H1 (cell line): ENCODE measurements at regions not wholly inside any gene's neighbourhood (a gene's known extent, or its start where the extent isn't known, plus 50 kb on each side); places are given as distances from the start of the nearest gene placed in this dataset.

Experiments
- CTCF ChIA-PET: fragments of 300-600 bp; sonication (Branson Sonifier 250); formaldehyde crosslinking; loops from one replicate; lab custom pipeline; 2021; ENCODE audit not compliant: partially characterized antibody; lab: Charles Lee
- POLR2A ChIA-PET: fragments of 300-600 bp; sonication (Branson Sonifier 250); formaldehyde crosslinking; loops from one replicate; lab custom pipeline; 2021; ENCODE audit warnings: inconsistent platforms; ENCODE audit not compliant: partially characterized antibody; lab: Charles Lee
- DNase-seq, 2 experiments: peaks; one replicate each; pipeline versions ENCODE4 v3.0.0 to v3.0.0-alpha.2; 2010 to 2022; ENCODE audit warnings: low spot score in 2 of 2, low read depth in 1 of 2, mixed read lengths in 1 of 2
- FAIRE-seq: peaks from 2 replicates; lab custom pipeline; 2011; peaks lifted over from hg19 to GRCh38; lab: Jason Lieb, UNC
- H2AFZ ChIP-seq: 2 replicates; pipeline ENCODE4 v1.8.1; 2012; ENCODE audit warnings: low read length, inconsistent platforms
- H2AK5ac ChIP-seq: 2 replicates; pipeline ENCODE4 v1.6.1; 2013; ENCODE audit warnings: low read depth, low read length
- H2BK120ac ChIP-seq: replicated peaks from 2 replicates; pipeline ENCODE3; 2013; ENCODE audit warnings: low read depth, low read length, inconsistent platforms
- H2BK12ac ChIP-seq: 2 replicates; pipeline ENCODE4 v1.6.1; 2013; ENCODE audit warnings: low read depth, low read length
- H2BK15ac ChIP-seq: 2 replicates; pipeline ENCODE4 v1.6.1; 2013; ENCODE audit warnings: low read length
- H2BK20ac ChIP-seq: 2 replicates; pipeline ENCODE4 v1.6.1; 2013; ENCODE audit warnings: low read length
- H2BK5ac ChIP-seq: 2 replicates; pipeline ENCODE4 v1.6.1; 2013; ENCODE audit warnings: low read depth, low read length
- H3K14ac ChIP-seq: 2 replicates; pipeline ENCODE4 v1.6.1; 2013; ENCODE audit warnings: inconsistent platforms; ENCODE audit not compliant: insufficient read length
- H3K18ac ChIP-seq: 2 replicates; pipeline ENCODE4 v1.6.1; 2013; ENCODE audit warnings: low read length; ENCODE audit errors: extremely low read depth
- H3K23ac ChIP-seq: 2 replicates; pipeline ENCODE4 v1.6.1; 2013; ENCODE audit warnings: inconsistent platforms; ENCODE audit not compliant: insufficient read length
- H3K23me2 ChIP-seq: 2 replicates; pipeline ENCODE4 v1.6.1; 2013; ENCODE audit warnings: low read depth, low read length
- H3K27ac ChIP-seq: 2 replicates; pipeline ENCODE4 v1.6.1; 2011; ENCODE audit warnings: low read depth, low read length, inconsistent platforms
- H3K27me3 ChIP-seq, 4 experiments: replicated peaks in 1 of 4; 1 replicate in 1 of 4; 2 replicates in 3 of 4; pipeline versions ENCODE4 v1.6.1 to v1.8.1; 2011 to 2013; ENCODE audit warnings: low read length in 3 of 4, mild to moderate bottlenecking in 3 of 4, inconsistent platforms in 2 of 4, mixed read lengths in 2 of 4, moderate library complexity in 1 of 4; ENCODE audit not compliant: control insufficient read depth in 3 of 4, insufficient read depth in 3 of 4; ENCODE audit errors: extremely low read depth in 1 of 4
- H3K36me3 ChIP-seq, 4 experiments: 2 replicates each; pipeline versions ENCODE4 v1.6.1 to v1.8.1; 2011 to 2013; ENCODE audit warnings: mild to moderate bottlenecking in 4 of 4, low read length in 3 of 4, moderate library complexity in 2 of 4, control low read depth in 1 of 4, inconsistent platforms in 1 of 4; ENCODE audit not compliant: insufficient read depth in 4 of 4, control insufficient read depth in 2 of 4
- H3K4ac ChIP-seq: replicated peaks from 2 replicates; pipeline ENCODE3; 2013; ENCODE audit warnings: low read length, low read depth, mixed read lengths, inconsistent platforms; ENCODE audit not compliant: insufficient read length
- H3K4me1 ChIP-seq, 4 experiments: replicated peaks in 1 of 4; 1 replicate in 1 of 4; 2 replicates in 3 of 4; pipeline versions ENCODE4 v1.6.1 to v1.8.1; 2011 to 2013; ENCODE audit warnings: low read length in 3 of 4, inconsistent platforms in 2 of 4, mixed read lengths in 1 of 4; ENCODE audit not compliant: insufficient read depth in 4 of 4, control insufficient read depth in 3 of 4
- H3K4me2 ChIP-seq, 2 experiments: 2 replicates each; pipeline versions ENCODE4 v1.6.1 to v1.8.1; 2011 to 2013; ENCODE audit warnings: low read depth in 2 of 2, low read length in 2 of 2, control low read depth in 1 of 2, inconsistent platforms in 1 of 2, mild to moderate bottlenecking in 1 of 2; ENCODE audit not compliant: insufficient read depth in 1 of 2
- H3K4me3 ChIP-seq, 4 experiments: fragments of 200-600, 300-600 bp in 1 of 4; sonication (generic), shearing (Covaris generic), sonication (Bioruptor Twin) in 1 of 4; 2 replicates each; pipeline versions ENCODE4 v1.5.1 to v1.8.1; 2011 to 2016; ENCODE audit warnings: low read length in 4 of 4, low read depth in 3 of 4, control low read depth in 2 of 4, inconsistent platforms in 2 of 4, mild to moderate bottlenecking in 2 of 4, mixed read lengths in 1 of 4, moderate library complexity in 1 of 4; ENCODE audit not compliant: insufficient read depth in 2 of 4; ENCODE audit errors: extremely low read depth in 1 of 4
- H3K56ac ChIP-seq: replicated peaks from 2 replicates; pipeline ENCODE3; 2013; ENCODE audit warnings: low read depth, mild to moderate bottlenecking, mixed read lengths, low read length, inconsistent platforms; ENCODE audit not compliant: insufficient read length
- H3K79me1 ChIP-seq: 2 replicates; pipeline ENCODE4 v1.6.1; 2013; ENCODE audit warnings: low read depth, low read length, control low read depth
- H3K79me2 ChIP-seq, 2 experiments: 2 replicates each; pipeline versions ENCODE4 v1.6.1 to v1.8.1; 2012 to 2013; ENCODE audit warnings: low read length in 2 of 2, mild to moderate bottlenecking in 2 of 2, inconsistent platforms in 1 of 2; ENCODE audit not compliant: insufficient read depth in 2 of 2, control insufficient read depth in 1 of 2
- H3K9ac ChIP-seq, 4 experiments: replicated peaks in 1 of 4; 1 replicate in 1 of 4; 2 replicates in 3 of 4; pipeline versions ENCODE4 v1.6.1 to v1.8.1; 2011 to 2013; ENCODE audit warnings: low read depth in 3 of 4, low read length in 3 of 4, control low read depth in 2 of 4, mild to moderate bottlenecking in 2 of 4, moderate library complexity in 2 of 4, inconsistent platforms in 1 of 4; ENCODE audit errors: extremely low read depth in 1 of 4
- H3K9me3 ChIP-seq, 2 experiments: 2 replicates each; pipeline versions ENCODE4 v1.6.1 to v1.8.1; 2012 to 2013; ENCODE audit warnings: mild to moderate bottlenecking in 2 of 2, moderate library complexity in 2 of 2, control low read depth in 1 of 2, inconsistent platforms in 1 of 2, low read depth in 1 of 2, low read length in 1 of 2, mixed read lengths in 1 of 2; ENCODE audit not compliant: insufficient read depth in 2 of 2
- H4K20me1 ChIP-seq, 2 experiments: replicated peaks in 1 of 2; 2 replicates each; pipeline versions ENCODE3 to v1.8.1; 2011 to 2013; ENCODE audit warnings: inconsistent platforms in 2 of 2, low read length in 2 of 2, mild to moderate bottlenecking in 1 of 2; ENCODE audit not compliant: insufficient read depth in 2 of 2, control insufficient read depth in 1 of 2
- H4K5ac ChIP-seq: 2 replicates; pipeline ENCODE4 v1.6.1; 2013; ENCODE audit warnings: low read length, low read depth, mixed read lengths, inconsistent platforms; ENCODE audit not compliant: insufficient read length
- H4K8ac ChIP-seq: 2 replicates; pipeline ENCODE4 v1.8.0; 2013; ENCODE audit warnings: mild to moderate bottlenecking, moderate library complexity, low read length, inconsistent platforms; ENCODE audit not compliant: insufficient read depth; ENCODE audit errors: extremely low read depth
- H4K91ac ChIP-seq: replicated peaks from 2 replicates; pipeline ENCODE3; 2013; ENCODE audit warnings: low read length, mixed read lengths, inconsistent platforms; ENCODE audit not compliant: insufficient read length
- ASH2L ChIP-seq: fragments of 200-600, 300-600 bp; sonication (generic); IDR thresholded peaks from one replicate; pipeline ENCODE4 v1.7.1; 2017; ENCODE audit warnings: low read length
- BCL11A ChIP-seq, 2 experiments: IDR thresholded peaks; one replicate each; pipeline ENCODE4 v1.6.1; 2011; ENCODE audit warnings: low read depth in 2 of 2, low read length in 2 of 2, mild to moderate bottlenecking in 2 of 2
- CEBPB ChIP-seq: IDR thresholded peaks from 2 replicates; pipeline ENCODE4 v1.6.1; 2012; ENCODE audit warnings: low read depth, low read length
- CTBP2 ChIP-seq: IDR thresholded peaks from 2 replicates; pipeline ENCODE4 v1.7.0; 2011; ENCODE audit warnings: borderline replicate concordance, mild to moderate bottlenecking, moderate library complexity, mixed read lengths, low read length; ENCODE audit not compliant: insufficient read depth, insufficient read length
- GABPA ChIP-seq: IDR thresholded peaks from 2 replicates; pipeline ENCODE4 v1.6.1; 2011; ENCODE audit warnings: mild to moderate bottlenecking, low read length, moderate library complexity, borderline replicate concordance; ENCODE audit not compliant: insufficient read depth
- HDAC6 ChIP-seq: IDR thresholded peaks from one replicate; pipeline ENCODE4 v1.7.1; 2012; ENCODE audit warnings: low read depth, mild to moderate bottlenecking, inconsistent platforms, low read length, moderate library complexity
- JUN ChIP-seq: IDR thresholded peaks from 2 replicates; pipeline ENCODE4 v1.6.1; 2011; ENCODE audit warnings: low read depth, mild to moderate bottlenecking, improper control_type of control experiment, low read length
- KDM1A ChIP-seq: fragments of 200-600, 300-600 bp; sonication (generic); IDR thresholded peaks from 2 replicates; pipeline ENCODE4 v1.7.1; 2016; ENCODE audit warnings: mild to moderate bottlenecking, low read length, borderline replicate concordance
- NRF1 ChIP-seq: IDR thresholded peaks from 2 replicates; pipeline ENCODE4 v1.6.1; 2011; ENCODE audit warnings: mild to moderate bottlenecking, low read depth, low read length, improper control_type of control experiment
- POLR2AphosphoS5 ChIP-seq: IDR thresholded peaks from 2 replicates; pipeline ENCODE4 v1.6.1; 2011; ENCODE audit warnings: low read depth, low read length
- RAD21 ChIP-seq, 2 experiments: IDR thresholded peaks in 1 of 2; conservative IDR thresholded peaks in 1 of 2; 2 replicates each; pipeline ENCODE4 v1.6.1; 2011; ENCODE audit warnings: low read depth in 2 of 2, low read length in 2 of 2, improper control_type of control experiment in 1 of 2, inconsistent platforms in 1 of 2, mild to moderate bottlenecking in 1 of 2, moderate library complexity in 1 of 2
- RBBP5 ChIP-seq: IDR thresholded peaks from 2 replicates; pipeline ENCODE4 v1.7.1; 2012; ENCODE audit warnings: low read depth, mild to moderate bottlenecking, inconsistent platforms, low read length, moderate library complexity, borderline replicate concordance
- RNF2 ChIP-seq: fragments of 200-900, 300-1000 bp; sonication (generic); IDR thresholded peaks from 2 replicates; pipeline ENCODE4 v1.7.1; 2016; ENCODE audit warnings: borderline replicate concordance, low read depth, mild to moderate bottlenecking, antibody characterized with exemption, low read length; ENCODE audit not compliant: poor library complexity, severe bottlenecking; ENCODE audit errors: missing control alignments
- SAP30 ChIP-seq: fragments of 300-600 bp; sonication (generic); IDR thresholded peaks from 2 replicates; pipeline ENCODE4 v1.7.1; 2012; ENCODE audit warnings: low read length, moderate library complexity, mild to moderate bottlenecking, inconsistent platforms; ENCODE audit not compliant: insufficient read depth, insufficient replicate concordance
- SP2 ChIP-seq: IDR thresholded peaks from 2 replicates; pipeline ENCODE4 v1.6.1; 2012; ENCODE audit warnings: mild to moderate bottlenecking, low read length, inconsistent platforms
- WGBS, 2 experiments: shearing (Covaris generic) in 1 of 2; methylation state at CpG; one replicate each; pipeline versions ENCODE4 v1.1.6 to v1.1.7; 2013 to 2015; ENCODE audit warnings: low lambda C conversion rate in 2 of 2, mixed read lengths in 2 of 2, inconsistent platforms in 1 of 2, low coverage in 1 of 2, missing lambda C conversion rate in 1 of 2; ENCODE audit not compliant: insufficient replicate concordance in 2 of 2, insufficient coverage in 1 of 2, insufficient read length in 1 of 2; ENCODE audit errors: extremely low coverage in 1 of 2, missing lambda C conversion rate in 1 of 2; 5-methylcytosine and 5-hydroxymethylcytosine counted together

DNA sequence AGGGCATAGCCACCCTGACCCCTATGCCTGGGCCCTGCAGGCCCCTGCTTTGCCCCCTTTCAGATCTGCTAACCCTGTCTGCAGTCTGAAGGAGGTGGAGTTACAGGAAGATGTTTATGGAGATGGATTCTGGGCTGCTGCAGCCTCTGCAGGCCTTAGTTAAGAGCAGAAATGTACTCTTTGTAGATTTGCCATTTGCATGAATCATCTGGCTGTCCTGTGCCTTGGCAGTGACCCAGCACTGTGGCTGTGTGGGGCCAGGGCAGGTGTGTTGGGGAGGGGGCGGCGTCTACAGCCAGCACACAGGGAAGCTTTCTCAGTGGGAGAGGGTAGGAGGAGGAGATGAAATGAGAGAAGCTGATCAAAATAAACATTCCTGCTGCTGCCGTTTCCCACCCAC, 867.3 kb downstream of the PLA2G4A start:
- Histone ChIP-seq H4K20me1 (no peaks in the 10 kb centered on the region), H2BK20ac (no peak overlapping the region), H2BK120ac (no peak overlapping the region), H3K56ac (no peak overlapping the region), H3K79me2 (no peaks in the 10 kb centered on the region), H2BK15ac (no peak overlapping the region), H4K91ac (no peak overlapping the region), H3K14ac (no peak overlapping the region), H3K4ac (no peak overlapping the region), H3K23me2 (no peaks in the 10 kb centered on the region; the same call in 1 of the 2 replicates), H2AK5ac (no peak overlapping the region), H2BK12ac (no peak overlapping the region), H2AFZ (no peak overlapping the region; the same call in 1 of the 2 replicates), H3K4me2 (no peak overlapping the region), H3K4me1 (no peaks in the 10 kb centered on the region), H4K5ac (no peak overlapping the region), H3K18ac (no peak overlapping the region), H3K9ac (no peak overlapping the region), H3K4me3 (no peak overlapping the region), H3K23ac (no peak overlapping the region), H3K27ac (no peak overlapping the region), H2BK5ac (no peak overlapping the region), H3K9me3 (no peaks in the 10 kb centered on the region), H3K27me3 (no peaks in the 10 kb centered on the region), H4K8ac (no peak overlapping the region; the same call in 1 of the 2 replicates), H3K79me1 (no peaks in the 10 kb centered on the region), H3K36me3 (no peaks in the 10 kb centered on the region)
- DNase-seq (no peak), FAIRE-seq (no peak)
- CTCF ChIA-PET = no interaction called here
- POLR2A ChIA-PET = no interaction called here
- WGBS, 2 experiments = 96% methylated on average over 3 of the region's 3 CpGs; no CpG with 5 or more reads in 1 of the 2 experiments
- TF ChIP-seq KDM1A (no peak), SAP30 (no peak), RNF2 (no peak), CTBP2 (no peak), POLR2AphosphoS5 (no peak), NRF1 (no peak), ASH2L (no peak), BCL11A (IDR thresholded peaks at IDR 0.05; ENCODE audit: low read depth in 2 of 2, low read length in 2 of 2) (no peak), HDAC6 (no peak), JUN (no peak), GABPA (no peak), RBBP5 (no peak), RAD21 (IDR thresholded peaks at IDR 0.05 in 1 of 2, conservative IDR thresholded peaks at IDR 0.05 in 1 of 2; ENCODE audit: low read depth in 2 of 2, low read length in 2 of 2) (no peak), SP2 (no peak), CEBPB (no peak)
